ENCODE measurements at regions not wholly inside any gene's neighbourhood (a gene's known extent, or its start where the extent isn't known, plus 50 kb on each side); places are given as distances from the start of the nearest gene placed in this dataset.
A peak's percentile ranks its signal among the peaks of the same experiment; 100 is the strongest.

DNA sequence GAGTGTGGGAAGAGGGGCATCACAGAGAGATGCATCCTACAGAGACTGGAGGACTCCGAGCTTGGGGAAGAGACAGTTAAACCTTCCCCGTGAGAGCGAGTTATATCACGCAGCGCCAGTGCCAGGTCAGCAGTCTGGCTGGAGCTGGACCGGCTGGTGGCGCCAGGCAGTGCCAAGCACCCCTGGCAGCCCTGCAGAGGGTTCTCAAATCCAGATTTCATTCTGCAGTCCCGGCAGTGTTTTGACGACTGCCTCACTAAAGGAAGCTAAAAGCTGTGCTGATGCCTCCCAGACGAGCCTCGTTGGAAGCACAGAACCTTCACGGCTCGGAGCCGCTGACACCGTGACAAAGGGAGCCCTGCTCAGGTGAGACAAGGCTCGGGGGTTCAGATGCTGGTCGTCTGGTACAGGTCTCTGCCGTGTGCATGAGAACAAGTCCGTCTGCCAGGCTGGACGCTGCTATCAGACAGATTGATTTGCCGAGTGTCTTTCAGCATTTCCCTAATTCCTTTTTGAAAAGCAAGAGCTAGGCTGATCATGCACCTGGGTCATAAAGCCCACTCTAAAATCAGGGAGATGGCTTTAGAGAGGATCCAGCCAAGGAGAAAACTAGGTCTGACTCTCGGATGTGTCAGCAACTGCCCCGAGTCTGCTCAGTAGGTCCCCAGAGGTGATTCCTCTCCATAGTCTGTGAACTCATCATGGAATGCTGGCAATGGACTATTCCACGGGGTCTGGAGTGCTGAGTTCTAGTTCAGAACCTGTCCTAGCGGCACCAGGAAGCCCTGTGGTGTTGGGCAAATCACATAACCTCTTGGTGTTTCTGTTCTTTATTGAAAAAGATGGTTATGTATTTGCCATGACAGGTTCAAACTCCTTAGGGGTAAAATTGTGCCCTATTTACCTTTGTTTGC, 240.6 kb downstream of the SOX11 start:
- DNase-seq (ENCODE audit: low read depth in 1 of 2, low spot score in 1 of 2): peak; percentile 15 to 46
- in situ Hi-C loops (cut with HindIII; ENCODE audit: low pct_unique_long_range_greater_than_20kb, low sequenced_read_pairs): no loop called here
- no peak for TF ChIP-seq JUND (IDR thresholded peaks at IDR 0.05; ENCODE audit: low read depth)

DNA sequence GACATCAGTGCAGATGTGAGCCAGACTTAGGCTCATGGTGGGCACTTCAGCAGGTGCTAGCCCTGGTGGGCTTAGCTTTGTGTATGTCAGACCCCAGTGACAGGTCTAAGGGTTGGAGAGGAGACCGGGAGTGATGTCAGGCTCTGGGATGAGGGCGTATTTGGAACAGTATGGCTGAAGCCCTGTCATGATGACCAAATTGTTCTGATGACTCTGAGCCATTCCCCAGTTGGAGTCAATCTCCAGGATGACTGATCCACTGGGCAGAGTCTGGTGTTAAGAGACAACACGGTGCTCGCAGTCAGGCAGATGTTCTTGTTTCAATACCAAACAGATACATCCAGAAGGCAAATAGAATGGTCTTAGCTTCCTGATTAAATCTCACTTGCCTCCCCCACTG, 241.5 kb downstream of the SOX11 start:
- DNase-seq (ENCODE audit: low read depth in 1 of 2, low spot score in 1 of 2): no peak
- in situ Hi-C loops (cut with HindIII; ENCODE audit: low pct_unique_long_range_greater_than_20kb, low sequenced_read_pairs): no loop called here
- no peak for TF ChIP-seq JUND (IDR thresholded peaks at IDR 0.05; ENCODE audit: low read depth)

DNA sequence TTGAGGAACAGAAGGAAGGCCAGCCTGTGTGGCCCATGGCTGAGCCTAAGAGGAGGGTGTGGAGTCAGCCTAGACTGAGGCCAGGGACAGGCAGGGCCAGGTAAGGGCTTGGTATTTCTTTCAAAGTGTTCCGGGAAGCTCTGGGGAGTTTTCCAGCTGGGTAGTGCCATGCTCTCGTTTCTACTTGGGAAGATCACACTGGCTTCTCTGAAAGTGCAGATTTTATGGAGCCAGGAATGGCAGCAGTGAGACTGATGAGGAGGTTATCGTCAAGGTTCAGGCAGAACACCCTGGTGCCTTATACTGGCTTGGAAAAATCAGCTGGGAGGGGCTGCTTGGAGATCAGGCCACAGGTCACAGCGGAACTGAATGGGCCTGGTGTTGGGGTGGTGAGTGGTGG, 245.1 kb downstream of the SOX11 start:
- TF ChIP-seq JUND (IDR thresholded peaks at IDR 0.05; ENCODE audit: low read depth): no peak
- in situ Hi-C loops (cut with HindIII; ENCODE audit: low pct_unique_long_range_greater_than_20kb, low sequenced_read_pairs): no loop called here
- no peak for DNase-seq (ENCODE audit: low read depth in 1 of 2, low spot score in 1 of 2)

DNA sequence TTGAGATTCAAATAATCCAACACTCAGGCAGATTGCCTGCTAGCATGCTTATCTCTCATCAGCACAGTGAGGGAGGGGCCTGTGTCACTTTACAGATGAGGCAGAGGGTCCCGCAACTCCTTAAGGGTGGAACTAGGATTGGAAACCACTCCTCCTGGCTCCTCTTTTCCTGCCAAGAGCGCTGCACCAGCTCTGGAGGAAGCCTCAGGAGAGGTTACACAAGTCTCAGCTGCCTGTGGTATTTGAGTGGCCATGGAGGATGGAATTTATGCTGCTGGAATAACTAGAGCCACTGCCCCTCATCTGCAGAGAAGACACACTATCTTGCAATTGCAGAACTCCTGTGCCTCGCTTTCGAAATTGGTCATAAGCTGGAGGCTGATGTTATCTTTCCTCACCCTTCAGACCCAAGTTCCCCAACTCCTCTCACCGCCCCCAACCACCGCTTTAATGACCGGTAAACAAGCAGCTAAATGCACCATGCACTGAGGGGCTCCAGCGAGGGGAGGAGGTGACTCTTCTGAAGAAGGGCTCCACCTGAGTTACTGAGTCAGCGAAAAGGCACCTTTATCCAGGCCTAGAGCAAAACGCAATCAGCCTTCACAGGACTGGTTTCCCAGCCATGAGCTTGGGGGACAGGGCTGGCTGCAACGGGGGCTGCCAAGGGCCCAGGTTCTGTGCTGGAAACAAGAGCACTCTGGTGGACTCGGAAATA, 245.8 kb downstream of the SOX11 start:
- in situ Hi-C loops (cut with HindIII; ENCODE audit: low pct_unique_long_range_greater_than_20kb, low sequenced_read_pairs): no loop called here
- DNase-seq (ENCODE audit: low read depth in 1 of 2, low spot score in 1 of 2): peak; percentile 9 to 25
- TF ChIP-seq JUND (IDR thresholded peaks at IDR 0.05; ENCODE audit: low read depth): no peak

DNA sequence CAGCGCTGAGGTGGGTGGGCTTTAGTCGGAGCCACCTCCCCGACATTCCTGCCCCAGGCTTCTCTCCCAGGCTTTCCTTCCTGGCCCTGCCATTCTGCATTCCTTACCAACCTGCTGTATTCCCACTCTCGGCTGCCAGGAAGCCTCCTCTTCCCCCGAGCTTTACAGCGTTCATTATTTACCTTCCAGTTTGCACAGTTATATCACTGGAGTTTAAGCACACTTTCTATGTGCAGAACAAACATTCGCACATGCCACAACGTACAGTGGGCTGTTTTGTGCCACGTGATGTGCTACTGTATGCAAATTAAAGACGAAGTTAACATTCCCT, 246.3 kb downstream of the SOX11 start:
- no peak for TF ChIP-seq JUND (IDR thresholded peaks at IDR 0.05; ENCODE audit: low read depth)
- DNase-seq (ENCODE audit: low read depth in 1 of 2, low spot score in 1 of 2): peak; percentile 38 to 85
- in situ Hi-C loops (cut with HindIII; ENCODE audit: low pct_unique_long_range_greater_than_20kb, low sequenced_read_pairs): no loop called here

DNA sequence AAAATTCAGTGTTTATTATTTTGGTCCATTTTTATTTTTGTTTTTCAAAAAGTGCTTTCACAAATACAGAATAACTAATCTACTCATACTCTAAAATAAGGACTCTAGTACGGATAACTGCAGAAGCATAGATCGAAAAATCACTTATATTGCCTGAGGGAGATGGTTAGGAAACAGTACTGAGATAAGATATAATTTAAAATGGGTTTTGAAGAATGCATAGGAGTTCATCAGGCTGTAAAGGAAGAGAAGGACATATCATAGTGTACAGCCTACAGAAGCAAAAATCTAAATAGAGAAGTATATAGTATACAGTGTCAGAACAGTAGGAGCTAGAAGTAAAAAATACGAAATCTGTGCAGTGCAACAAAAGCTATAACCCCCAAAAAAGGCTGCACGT, 247.4 kb downstream of the SOX11 start:
- no peak for TF ChIP-seq JUND (IDR thresholded peaks at IDR 0.05; ENCODE audit: low read depth)
- no peak for DNase-seq (ENCODE audit: low read depth in 1 of 2, low spot score in 1 of 2)
- in situ Hi-C loops (cut with HindIII; ENCODE audit: low pct_unique_long_range_greater_than_20kb, low sequenced_read_pairs): no loop called here

DNA sequence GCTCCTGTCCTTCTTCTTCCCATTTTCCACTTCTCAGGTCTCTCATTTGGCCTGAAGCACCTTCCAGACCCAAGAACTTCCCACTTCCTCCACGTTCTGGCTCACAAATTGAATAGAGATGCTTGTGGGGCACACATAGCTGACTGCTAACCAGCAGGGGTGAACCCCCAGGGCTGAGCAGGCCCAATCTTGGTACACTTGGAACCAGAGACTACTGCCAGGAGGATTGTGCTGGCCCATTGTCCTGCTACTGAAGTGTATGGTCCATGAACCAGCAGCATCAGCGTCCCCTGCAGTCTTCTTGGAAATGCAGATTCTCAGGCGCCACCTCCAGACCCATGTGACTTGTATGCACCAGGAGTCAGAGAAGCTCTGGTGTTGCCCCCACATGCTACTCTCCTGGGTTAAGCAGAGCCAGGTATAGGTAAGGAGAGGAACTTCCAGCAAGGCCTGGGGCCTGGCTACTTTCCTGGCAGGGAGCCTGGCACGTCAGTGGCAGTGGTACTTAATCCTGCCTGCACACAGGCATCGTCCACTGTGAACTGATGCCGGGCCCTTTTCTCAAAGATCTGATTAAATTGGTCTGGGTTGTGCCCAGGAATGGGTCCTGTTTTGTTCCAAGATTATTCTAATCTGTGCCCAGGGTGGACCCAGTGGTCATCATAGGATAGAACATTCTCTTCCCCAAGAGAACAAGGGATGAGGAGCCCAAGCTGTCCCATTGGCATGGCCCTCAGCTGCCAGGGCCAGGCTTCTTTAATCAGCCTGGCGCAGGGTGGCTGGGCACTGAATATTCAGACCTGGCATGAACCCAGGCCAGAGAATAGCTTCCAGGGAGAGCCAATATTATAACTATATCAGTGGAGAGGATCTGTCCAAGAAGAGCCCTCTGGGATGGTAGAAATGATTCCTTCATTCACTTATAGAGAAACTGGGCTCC, 248.7 kb downstream of the SOX11 start:
- in situ Hi-C loops (cut with HindIII; ENCODE audit: low pct_unique_long_range_greater_than_20kb, low sequenced_read_pairs): no loop called here
- peak; percentile 5 to 20 for DNase-seq (ENCODE audit: low read depth in 1 of 2, low spot score in 1 of 2)
- no peak for TF ChIP-seq JUND (IDR thresholded peaks at IDR 0.05; ENCODE audit: low read depth)

DNA sequence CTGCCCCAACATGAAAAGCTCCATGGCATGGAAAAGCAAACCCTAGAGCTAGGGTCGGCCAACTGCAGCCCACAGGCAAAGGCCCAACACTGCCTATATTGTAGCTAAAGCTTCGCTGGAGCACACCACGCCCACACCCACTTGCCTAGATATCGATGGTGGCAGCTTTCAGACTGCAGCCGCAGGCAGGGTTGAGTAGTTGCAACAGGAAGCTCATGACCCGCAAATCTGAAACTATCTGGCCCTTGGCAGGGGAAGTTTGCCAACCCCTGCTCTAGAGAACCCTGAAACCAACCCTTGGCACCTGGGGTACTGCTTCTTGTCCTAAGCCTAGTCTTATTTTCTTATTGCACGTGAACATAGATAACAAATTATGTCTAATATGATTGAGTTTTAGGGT, 250.0 kb downstream of the SOX11 start:
- in situ Hi-C loops (cut with HindIII; ENCODE audit: low pct_unique_long_range_greater_than_20kb, low sequenced_read_pairs): no loop called here

DNA sequence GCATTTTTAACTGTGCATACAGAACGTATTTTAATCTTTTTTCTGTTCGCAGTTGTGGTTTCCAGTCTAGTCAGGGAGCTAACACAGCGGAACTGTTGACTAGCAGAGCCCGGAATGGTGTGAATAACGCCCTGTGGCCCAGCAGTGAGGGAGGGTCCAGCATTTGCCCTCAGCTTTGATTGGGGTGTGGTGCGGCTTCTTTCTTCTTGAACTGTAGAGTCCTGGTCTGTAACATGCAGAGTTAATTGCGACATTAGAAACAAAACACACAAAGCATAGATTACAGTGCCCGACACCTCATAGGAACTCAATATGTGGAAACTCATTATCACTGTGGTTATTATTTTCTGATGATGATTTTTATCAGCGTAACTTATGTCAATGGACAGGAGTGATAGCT, 253.6 kb downstream of the SOX11 start:
- in situ Hi-C loops (cut with HindIII; ENCODE audit: low pct_unique_long_range_greater_than_20kb, low sequenced_read_pairs): no loop called here
- no peak for TF ChIP-seq JUND (IDR thresholded peaks at IDR 0.05; ENCODE audit: low read depth)
- no peak for DNase-seq (ENCODE audit: low read depth in 1 of 2, low spot score in 1 of 2)

More for the DNA sequence above, 250.0 kb downstream of the SOX11 start:
- TF ChIP-seq JUND (IDR thresholded peaks at IDR 0.05; ENCODE audit: low read depth): no peak
- DNase-seq (ENCODE audit: low read depth in 1 of 2, low spot score in 1 of 2): no peak

DNA sequence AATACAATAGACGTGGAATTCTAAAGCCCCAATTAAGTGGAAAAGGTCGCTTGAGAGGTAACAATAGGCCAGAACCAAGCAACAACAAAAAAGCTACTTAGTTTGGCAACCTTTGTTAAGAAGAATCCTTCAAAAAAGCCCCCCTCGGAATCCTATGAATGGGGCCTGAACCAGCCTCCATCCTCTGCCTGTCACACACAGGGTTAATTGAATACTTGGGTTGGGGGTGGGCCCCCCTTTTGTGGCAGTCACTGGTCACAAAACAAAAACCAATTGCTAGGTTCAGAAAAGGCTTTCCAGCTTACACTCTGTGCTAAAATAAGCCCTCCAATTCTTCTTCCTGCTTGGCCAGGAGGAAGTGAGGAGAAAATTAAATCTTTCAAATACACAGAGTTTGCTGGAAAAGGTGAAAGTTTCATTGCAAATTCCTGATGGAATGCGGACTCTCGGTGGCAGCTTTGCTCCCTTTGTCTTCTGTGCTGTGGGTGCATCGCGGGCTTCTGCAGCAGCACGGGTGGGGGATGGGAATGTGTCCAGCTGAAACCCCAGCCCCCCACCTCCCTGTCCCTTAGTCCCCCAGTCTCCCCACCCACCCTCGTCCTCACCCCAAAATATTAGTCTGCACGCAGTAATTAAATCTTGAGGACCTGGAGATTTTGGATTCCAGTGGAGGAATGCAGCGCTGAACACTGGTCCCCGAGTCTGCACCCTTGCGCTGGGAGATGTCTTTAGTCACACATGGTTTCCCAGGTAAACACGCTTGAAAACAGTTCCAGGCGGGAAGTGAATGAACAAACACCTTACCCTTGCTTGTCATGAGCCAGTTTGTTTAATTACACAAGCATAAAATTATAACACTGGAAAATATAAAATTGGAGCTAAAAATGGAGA, 254.3 kb downstream of the SOX11 start:
- TF ChIP-seq JUND (IDR thresholded peaks at IDR 0.05; ENCODE audit: low read depth): no peak
- in situ Hi-C loops (cut with HindIII; ENCODE audit: low pct_unique_long_range_greater_than_20kb, low sequenced_read_pairs): no loop called here
- DNase-seq (ENCODE audit: low read depth in 1 of 2, low spot score in 1 of 2): no peak

DNA sequence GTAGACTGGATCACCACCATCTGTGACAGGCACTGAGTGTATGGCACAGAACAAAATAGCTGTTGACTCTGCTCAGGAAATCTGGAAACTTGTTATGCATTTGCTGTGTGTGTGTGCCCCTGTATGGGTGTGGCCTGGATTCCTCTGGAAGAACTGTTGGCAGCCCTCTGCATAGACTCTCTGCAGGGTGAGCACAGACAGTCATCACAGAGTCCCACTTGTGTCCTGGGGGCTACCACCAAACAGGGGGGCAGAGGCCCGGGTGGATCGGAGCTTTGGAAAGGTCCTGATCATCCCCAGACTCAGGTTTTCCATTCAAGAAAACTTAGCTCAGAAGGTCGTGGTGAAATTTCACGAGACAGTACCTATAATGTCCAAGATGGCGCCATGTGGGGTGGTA, 258.6 kb downstream of the SOX11 start:
- in situ Hi-C loops (cut with HindIII; ENCODE audit: low pct_unique_long_range_greater_than_20kb, low sequenced_read_pairs): no loop called here
- no peak for TF ChIP-seq JUND (IDR thresholded peaks at IDR 0.05; ENCODE audit: low read depth)
- DNase-seq (ENCODE audit: low read depth in 1 of 2, low spot score in 1 of 2): no peak

DNA sequence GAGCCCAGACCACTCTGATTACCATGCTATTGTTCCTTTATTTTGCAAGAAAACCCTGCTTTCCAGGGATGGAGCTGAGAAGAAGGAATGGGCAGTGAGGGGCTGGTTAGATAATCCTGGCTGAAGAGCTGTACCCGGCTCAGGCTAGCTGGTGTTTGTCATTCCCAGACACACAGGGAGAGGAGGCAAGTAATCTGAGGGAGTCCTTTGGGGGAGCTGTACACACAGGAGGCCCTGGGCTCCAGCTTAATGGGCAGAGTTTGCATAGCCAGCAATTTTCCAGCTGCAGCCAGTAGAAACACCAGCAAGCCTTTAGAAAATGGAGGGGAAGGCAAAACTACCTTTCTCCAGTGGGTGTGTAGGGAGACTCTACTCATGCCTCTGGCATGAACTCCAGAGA, 259.3 kb downstream of the SOX11 start:
- DNase-seq (ENCODE audit: low read depth in 1 of 2, low spot score in 1 of 2): no peak
- TF ChIP-seq JUND (IDR thresholded peaks at IDR 0.05; ENCODE audit: low read depth): no peak
- in situ Hi-C loops (cut with HindIII; ENCODE audit: low pct_unique_long_range_greater_than_20kb, low sequenced_read_pairs): no loop called here
